ENCODE measurements at regions not wholly inside any gene's neighbourhood (a gene's known extent, or its start where the extent isn't known, plus 50 kb on each side); places are given as distances from the start of the nearest gene placed in this dataset.
A peak's percentile ranks its signal among the peaks of the same experiment; 100 is the strongest.

DNA sequence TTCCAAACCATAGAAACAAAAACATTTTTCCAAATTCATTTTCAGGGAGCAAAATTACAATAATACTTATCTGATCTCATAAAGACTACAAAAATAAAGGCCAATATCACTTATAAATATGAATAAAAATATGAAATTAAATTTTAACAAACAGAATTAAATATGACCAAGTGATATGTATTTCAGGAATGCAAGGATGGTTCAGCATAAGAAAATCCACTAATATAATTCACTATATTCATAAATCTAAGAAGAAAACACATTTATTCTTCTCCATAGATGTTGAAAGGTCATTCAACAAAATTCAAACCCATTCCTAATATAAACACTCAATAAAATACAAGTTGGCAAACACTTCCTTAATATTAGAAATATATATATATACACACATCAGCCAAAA lies 115.2 kb upstream of the TMEM168 start:
- H3K9me3 ChIP-seq, result peaks cover 0 to 24% (median 0%) of the 10 kb centered on the region in 3 donors
- no peaks in the 10 kb centered on the region for H3K4me1 ChIP-seq
- H3K36me3 ChIP-seq, result peaks cover 0 to 17% of the 10 kb centered on the region in 2 donors
- no peak overlapping the region for H3K27ac ChIP-seq
- no peak overlapping the region for H3K4me3 ChIP-seq
- H3K27me3 ChIP-seq, result no peaks in the 10 kb centered on the region
- ATAC-seq, result no peak
- TF ChIP-seq POLR2A (IDR thresholded peaks at IDR 0.05) (no peak), EP300 (IDR thresholded peaks at IDR 0.05) (no peak), POLR2AphosphoS5 (IDR thresholded peaks at IDR 0.05) (no peak)
- TF ChIP-seq, protein P1, sequence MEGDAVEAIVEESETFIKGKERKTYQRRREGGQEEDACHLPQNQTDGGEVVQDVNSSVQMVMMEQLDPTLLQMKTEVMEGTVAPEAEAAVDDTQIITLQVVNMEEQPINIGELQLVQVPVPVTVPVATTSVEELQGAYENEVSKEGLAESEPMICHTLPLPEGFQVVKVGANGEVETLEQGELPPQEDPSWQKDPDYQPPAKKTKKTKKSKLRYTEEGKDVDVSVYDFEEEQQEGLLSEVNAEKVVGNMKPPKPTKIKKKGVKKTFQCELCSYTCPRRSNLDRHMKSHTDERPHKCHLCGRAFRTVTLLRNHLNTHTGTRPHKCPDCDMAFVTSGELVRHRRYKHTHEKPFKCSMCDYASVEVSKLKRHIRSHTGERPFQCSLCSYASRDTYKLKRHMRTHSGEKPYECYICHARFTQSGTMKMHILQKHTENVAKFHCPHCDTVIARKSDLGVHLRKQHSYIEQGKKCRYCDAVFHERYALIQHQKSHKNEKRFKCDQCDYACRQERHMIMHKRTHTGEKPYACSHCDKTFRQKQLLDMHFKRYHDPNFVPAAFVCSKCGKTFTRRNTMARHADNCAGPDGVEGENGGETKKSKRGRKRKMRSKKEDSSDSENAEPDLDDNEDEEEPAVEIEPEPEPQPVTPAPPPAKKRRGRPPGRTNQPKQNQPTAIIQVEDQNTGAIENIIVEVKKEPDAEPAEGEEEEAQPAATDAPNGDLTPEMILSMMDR (IDR thresholded peaks at IDR 0.05), result no peak

DNA sequence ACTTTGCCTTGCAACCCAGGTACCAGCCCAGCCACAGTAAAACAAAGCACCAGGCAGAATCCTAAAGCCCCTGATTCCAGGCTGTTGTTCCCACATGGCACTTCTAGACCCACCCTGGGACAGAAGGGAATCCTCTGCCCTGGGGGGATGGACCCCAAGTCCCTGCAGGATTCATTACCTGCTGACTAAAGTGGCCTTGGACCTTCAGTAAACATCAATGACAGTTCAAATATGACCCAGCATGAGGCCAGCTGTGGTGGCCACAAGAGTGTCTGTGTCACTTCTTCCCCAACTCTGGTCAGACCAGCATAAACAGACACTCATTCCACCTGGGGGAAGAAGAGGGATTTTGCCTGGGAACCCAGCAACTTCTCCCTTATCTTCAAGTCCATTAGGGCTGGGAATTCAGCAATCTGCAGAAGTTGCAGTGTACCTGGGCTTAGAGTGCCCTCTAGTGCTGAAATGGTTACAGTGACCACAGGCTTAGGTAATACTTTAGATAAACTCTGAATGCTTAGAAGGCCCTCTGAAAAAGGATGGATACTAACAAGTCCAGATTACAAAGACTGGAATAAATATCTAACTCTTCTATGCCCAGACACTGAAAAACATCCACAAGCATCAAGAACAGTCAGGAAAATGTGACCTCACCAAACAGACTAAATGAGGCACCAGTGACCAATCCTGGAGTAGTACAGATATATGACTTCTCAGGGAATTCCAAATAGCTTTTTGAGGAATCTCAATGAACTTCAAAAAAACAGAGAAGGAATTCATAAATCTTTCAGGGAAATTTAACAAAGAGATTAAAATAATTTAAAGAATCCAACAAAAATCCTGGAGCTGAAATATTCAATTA lies 108.5 kb upstream of the TMEM168 start:
- no peak overlapping the region for H3K4me3 ChIP-seq
- H3K27me3 ChIP-seq, result no peaks in the 10 kb centered on the region
- H3K4me1 ChIP-seq, result no peaks in the 10 kb centered on the region
- ATAC-seq, result no peak
- H3K9me3 ChIP-seq, result peaks cover 0 to 6% (median 0%) of the 10 kb centered on the region in 3 donors
- no peak overlapping the region for H3K27ac ChIP-seq
- no peak for TF ChIP-seq EP300 (IDR thresholded peaks at IDR 0.05)
- TF ChIP-seq, protein P1 (IDR thresholded peaks at IDR 0.05), result peak in 1 of 4 experiments; percentile 48
- peaks cover 0 to 12% of the 10 kb centered on the region in 2 donors for H3K36me3 ChIP-seq

DNA sequence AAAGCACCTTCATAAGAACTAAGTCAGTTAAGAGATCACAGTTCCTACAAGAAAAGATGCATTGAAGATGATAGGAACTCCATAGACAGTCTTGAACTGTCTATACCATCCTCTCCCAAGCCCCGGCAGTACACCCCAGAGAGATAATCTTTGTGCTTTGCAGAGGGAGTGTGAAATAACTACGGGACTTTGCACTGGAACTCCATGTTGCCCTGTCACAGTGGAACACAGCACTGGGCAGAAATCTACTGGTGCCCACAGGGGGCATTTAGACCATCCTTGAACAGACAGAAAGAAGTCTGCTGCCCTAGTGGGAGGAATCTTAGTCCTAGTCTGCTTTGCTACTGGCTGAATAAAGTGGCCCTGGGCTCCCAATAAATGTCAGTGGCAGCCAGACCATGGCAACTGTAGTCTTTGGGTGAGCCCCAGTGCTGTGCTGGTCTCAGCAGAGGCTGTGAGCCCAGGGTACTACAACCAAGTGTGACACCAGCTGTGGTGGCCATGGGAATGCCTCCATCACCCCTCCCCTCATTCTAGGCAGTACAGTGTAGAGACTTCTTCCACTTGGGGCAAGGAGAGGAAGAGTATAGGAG lies 107.7 kb upstream of the TMEM168 start:
- Histone ChIP-seq H3K4me3 (no peak overlapping the region), H3K9me3 (peaks cover 0 to 6% (median 0%) of the 10 kb centered on the region in 3 donors), H3K27me3 (no peaks in the 10 kb centered on the region), H3K36me3 (peaks cover 0 to 19% of the 10 kb centered on the region in 2 donors), H3K27ac (no peak overlapping the region), H3K4me1 (no peaks in the 10 kb centered on the region)
- 100% methylated on average over 1 to 2 of the region's 2 CpGs for WGBS, 2 donors (ENCODE audit: low coverage in 1 of 2)
- TF ChIP-seq EP300 (IDR thresholded peaks at IDR 0.05) (no peak), POLR2AphosphoS5 (IDR thresholded peaks at IDR 0.05) (no peak), POLR2A (IDR thresholded peaks at IDR 0.05) (no peak)
- TF ChIP-seq, protein P1 (IDR thresholded peaks at IDR 0.05), result no peak
- no peak for ATAC-seq

DNA sequence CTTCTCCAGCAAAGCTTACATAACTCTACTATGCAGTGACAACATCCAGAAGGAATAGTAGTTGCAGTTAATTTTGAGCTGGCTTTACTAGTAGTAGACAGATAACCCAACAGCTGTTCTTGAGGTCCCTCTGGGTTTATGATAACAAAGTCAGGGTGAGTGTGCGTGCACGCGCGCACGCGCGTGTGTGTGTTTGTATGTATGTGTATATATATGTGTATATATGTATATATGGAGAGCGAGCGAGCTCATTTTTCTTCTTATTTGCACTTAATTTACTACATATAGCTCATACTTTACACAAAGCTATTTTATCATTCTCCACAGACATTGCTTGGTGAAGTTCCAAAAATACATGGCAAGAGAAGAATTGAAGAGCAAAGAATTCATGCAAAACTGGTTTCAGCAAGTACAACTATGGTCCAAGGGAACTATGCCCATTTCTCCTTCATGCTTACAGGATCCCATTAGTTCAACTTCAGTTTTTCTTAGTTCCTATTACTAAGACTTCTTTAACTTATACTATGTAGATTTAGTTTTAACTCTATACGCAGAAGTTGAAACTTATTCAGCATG lies 105.9 kb upstream of the TMEM168 start:
- Histone ChIP-seq H3K36me3 (peaks cover 0 to 24% of the 10 kb centered on the region in 2 donors), H3K4me3 (no peak overlapping the region), H3K9me3 (peaks cover 0 to 6% (median 0%) of the 10 kb centered on the region in 3 donors), H3K27ac (no peak overlapping the region), H3K4me1 (no peaks in the 10 kb centered on the region), H3K27me3 (no peaks in the 10 kb centered on the region)
- TF ChIP-seq POLR2AphosphoS5 (IDR thresholded peaks at IDR 0.05), result no peak
- no peak for TF ChIP-seq EP300 (IDR thresholded peaks at IDR 0.05)
- TF ChIP-seq POLR2A (IDR thresholded peaks at IDR 0.05), result no peak
- TF ChIP-seq, protein P1 (IDR thresholded peaks at IDR 0.05), result no peak
- no peak for ATAC-seq
- 85 to 99% methylated on average over 10 of the region's 10 CpGs for WGBS, 2 donors (ENCODE audit: low coverage in 1 of 2)

All from gastroesophageal sphincter (tissue), 4 donors.